GM18499 (cell line): ENCODE measurements at regions not wholly inside any gene's neighbourhood (a gene's known extent, or its start where the extent isn't known, plus 50 kb on each side); places are given as distances from the start of the nearest gene placed in this dataset.

Source experiments
- ATAC-seq: cut with Tn5 transposase; IDR thresholded peaks from one replicate; pipeline ENCODE4 v1.9.1; 2021; ENCODE audit warnings: moderate number of reproducible peaks; ENCODE audit not compliant: insufficient read depth, unreplicated experiment

GRCh38 chr6:166052837-166053236 is 114.8 kb downstream of the TBXT start:
- ATAC-seq = no peak

GRCh38 chr6:166050559-166050958 is 117.1 kb downstream of the TBXT start:
- ATAC-seq = no peak

- ATAC-seq = no peak
Measured at GRCh38 chr6:166046982-166047381, 120.7 kb downstream of the TBXT start.

- no peak for ATAC-seq
Measured at GRCh38 chr6:166046226-166046625, 121.4 kb downstream of the TBXT start.

- ATAC-seq = no peak
Measured at GRCh38 chr6:166045860-166046200, 121.8 kb downstream of the TBXT start.

- ATAC-seq = no peak
Measured at GRCh38 chr6:166045173-166045859, 122.3 kb downstream of the TBXT start.

GRCh38 chr6:166041277-166041676 is 126.4 kb downstream of the TBXT start:
- no peak for ATAC-seq

GRCh38 chr6:166040292-166040691 is 127.4 kb downstream of the TBXT start:
- ATAC-seq = no peak

- no peak for ATAC-seq
Measured at GRCh38 chr6:166036316-166037095, 131.1 kb downstream of the TBXT start.

- no peak for ATAC-seq
Measured at GRCh38 chr6:166032366-166033200, 135.1 kb downstream of the TBXT start.

GRCh38 chr6:166031275-166031674 is 136.4 kb downstream of the TBXT start:
- ATAC-seq = no peak

- no peak for ATAC-seq
Measured at GRCh38 chr6:166029506-166029905, 138.1 kb downstream of the TBXT start.

- ATAC-seq = no peak
Measured at GRCh38 chr6:166027761-166028160, 139.9 kb downstream of the TBXT start.

- ATAC-seq = no peak
Measured at GRCh38 chr6:166026586-166027126, 141.0 kb downstream of the TBXT start.

GRCh38 chr6:166025149-166025898 is 142.3 kb downstream of the TBXT start:
- no peak for ATAC-seq

GRCh38 chr6:166024252-166024651 is 143.4 kb downstream of the TBXT start:
- ATAC-seq = no peak

- ATAC-seq = no peak
Measured at GRCh38 chr6:166023273-166023989, 144.2 kb downstream of the TBXT start.

GRCh38 chr6:166021429-166021828 is 146.2 kb downstream of the TBXT start:
- ATAC-seq = no peak

- no peak for ATAC-seq
Measured at GRCh38 chr6:166019214-166019613, 148.4 kb downstream of the TBXT start.
